ENCODE measurements at regions not wholly inside any gene's neighbourhood (a gene's known extent, or its start where the extent isn't known, plus 50 kb on each side); places are given as distances from the start of the nearest gene placed in this dataset.
"Not testable (repeated sequence)": the region's sequence is repeated elsewhere in the genome, so short reads cannot be mapped to it uniquely, and the experiment has no call there.

DNA sequence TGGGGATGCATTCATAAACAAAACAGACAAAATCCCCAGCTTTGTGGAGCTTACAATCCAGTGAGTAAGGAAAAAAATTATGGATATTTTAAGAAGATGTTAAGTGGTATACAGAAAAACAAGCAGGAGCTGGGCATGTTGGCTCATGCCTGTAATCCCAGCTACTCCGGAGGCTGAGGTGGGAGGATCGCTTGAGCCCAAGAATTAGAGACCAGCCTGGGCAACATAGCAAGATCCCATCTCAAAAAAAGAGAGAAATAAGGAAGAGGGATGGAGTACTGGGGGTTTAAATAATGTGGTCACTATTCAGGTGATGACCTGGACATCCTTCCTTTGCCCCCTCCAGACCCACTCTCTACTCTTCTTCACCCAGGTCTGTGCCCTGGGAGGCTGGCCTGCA is 55.0 kb upstream of the MDGA1 start:
- Histone ChIP-seq H3K4me1 (no peaks in the 10 kb centered on the region), H3K27ac (no peak overlapping the region), H3K27me3 (no peaks in the 10 kb centered on the region), H3K9me3 (no peaks in the 10 kb centered on the region), H3K4me3 (no peak overlapping the region), H3K36me3 (no peaks in the 10 kb centered on the region)
- TF ChIP-seq, protein P1, sequence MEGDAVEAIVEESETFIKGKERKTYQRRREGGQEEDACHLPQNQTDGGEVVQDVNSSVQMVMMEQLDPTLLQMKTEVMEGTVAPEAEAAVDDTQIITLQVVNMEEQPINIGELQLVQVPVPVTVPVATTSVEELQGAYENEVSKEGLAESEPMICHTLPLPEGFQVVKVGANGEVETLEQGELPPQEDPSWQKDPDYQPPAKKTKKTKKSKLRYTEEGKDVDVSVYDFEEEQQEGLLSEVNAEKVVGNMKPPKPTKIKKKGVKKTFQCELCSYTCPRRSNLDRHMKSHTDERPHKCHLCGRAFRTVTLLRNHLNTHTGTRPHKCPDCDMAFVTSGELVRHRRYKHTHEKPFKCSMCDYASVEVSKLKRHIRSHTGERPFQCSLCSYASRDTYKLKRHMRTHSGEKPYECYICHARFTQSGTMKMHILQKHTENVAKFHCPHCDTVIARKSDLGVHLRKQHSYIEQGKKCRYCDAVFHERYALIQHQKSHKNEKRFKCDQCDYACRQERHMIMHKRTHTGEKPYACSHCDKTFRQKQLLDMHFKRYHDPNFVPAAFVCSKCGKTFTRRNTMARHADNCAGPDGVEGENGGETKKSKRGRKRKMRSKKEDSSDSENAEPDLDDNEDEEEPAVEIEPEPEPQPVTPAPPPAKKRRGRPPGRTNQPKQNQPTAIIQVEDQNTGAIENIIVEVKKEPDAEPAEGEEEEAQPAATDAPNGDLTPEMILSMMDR (IDR thresholded peaks at IDR 0.05): no peak
- ATAC-seq (no peak), DNase-seq (no peak)
- intact Hi-C loops (cut with DNase I): no loop called here

DNA sequence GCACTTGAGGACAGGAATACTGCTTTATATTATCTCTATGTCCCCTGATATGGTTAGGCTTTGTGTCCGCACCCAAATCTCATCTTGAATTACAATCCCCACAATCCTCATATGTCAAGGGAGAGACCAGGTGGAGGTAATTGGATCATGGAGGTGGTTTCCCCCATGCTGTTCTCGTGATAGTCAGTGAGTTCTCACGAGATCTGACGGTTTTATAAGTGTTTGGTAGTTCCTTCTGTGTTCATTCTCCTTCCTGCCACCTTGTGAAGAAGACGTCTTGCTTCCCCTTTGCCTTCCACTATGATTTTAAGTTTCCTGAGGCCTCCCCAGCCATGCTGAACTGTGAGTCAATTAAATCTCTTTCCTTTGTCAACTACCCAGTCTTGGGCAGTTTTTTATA is 51.7 kb upstream of the MDGA1 start:
- DNase-seq; H3K9me3 ChIP-seq; H3K27me3 ChIP-seq; H3K4me1 ChIP-seq; intact Hi-C loops (cut with DNase I); H3K4me3 ChIP-seq; ATAC-seq; H3K27ac ChIP-seq; H3K36me3 ChIP-seq: not testable (repeated sequence)

DNA sequence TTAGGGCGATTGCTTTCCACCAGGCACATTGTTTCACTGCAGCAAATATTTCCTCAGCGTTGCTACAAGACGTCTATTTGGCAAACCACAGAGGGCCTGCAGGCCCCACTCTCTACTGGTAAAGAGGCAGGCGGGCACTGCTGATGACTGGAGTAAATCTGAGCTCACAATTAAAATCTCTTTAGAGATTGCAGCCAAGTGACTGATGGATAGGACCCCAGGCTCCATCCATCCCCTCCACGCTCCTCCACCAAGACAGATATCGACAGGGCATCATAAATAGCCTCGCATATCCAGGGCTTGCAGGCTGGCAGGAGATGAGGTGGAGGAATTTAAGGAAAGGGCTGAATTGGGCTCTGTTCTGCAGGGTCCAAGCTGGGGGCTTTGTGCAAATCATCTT is 50.4 kb upstream of the MDGA1 start:
- peaks cover 0 to 14% of the 10 kb centered on the region in 2 donors for H3K27me3 ChIP-seq
- intact Hi-C loops (cut with DNase I): no loop called here
- no peak overlapping the region for H3K4me3 ChIP-seq
- no peak overlapping the region for H3K27ac ChIP-seq
- H3K36me3 ChIP-seq: no peaks in the 10 kb centered on the region
- ATAC-seq (no peak), DNase-seq (no peak)
- no peaks in the 10 kb centered on the region for H3K4me1 ChIP-seq
- no peaks in the 10 kb centered on the region for H3K9me3 ChIP-seq
- TF ChIP-seq, protein P1 (IDR thresholded peaks at IDR 0.05): no peak

All from left lung (tissue), 4 donors.